Activated CD8-positive, alpha-beta memory T cell treated with anti-CD3 and anti-CD28 coated beads, Interleukin-2, amount 50 U/mL, for 4 hours (primary cell): ENCODE measurements at regions not wholly inside any gene's neighbourhood (a gene's known extent, or its start where the extent isn't known, plus 50 kb on each side); places are given as distances from the start of the nearest gene placed in this dataset.

ENCODE experiments used
- DNase-seq: peaks from one replicate; pipeline ENCODE4 v3.0.0-alpha.2; 2020

- DNase-seq: no peak
Observed at GRCh38 chr14:98278800-98279199, 993.2 kb downstream of the BCL11B start.

GRCh38 chr14:98280436-98280835, 991.6 kb downstream of the BCL11B start:
- no peak for DNase-seq

DNA sequence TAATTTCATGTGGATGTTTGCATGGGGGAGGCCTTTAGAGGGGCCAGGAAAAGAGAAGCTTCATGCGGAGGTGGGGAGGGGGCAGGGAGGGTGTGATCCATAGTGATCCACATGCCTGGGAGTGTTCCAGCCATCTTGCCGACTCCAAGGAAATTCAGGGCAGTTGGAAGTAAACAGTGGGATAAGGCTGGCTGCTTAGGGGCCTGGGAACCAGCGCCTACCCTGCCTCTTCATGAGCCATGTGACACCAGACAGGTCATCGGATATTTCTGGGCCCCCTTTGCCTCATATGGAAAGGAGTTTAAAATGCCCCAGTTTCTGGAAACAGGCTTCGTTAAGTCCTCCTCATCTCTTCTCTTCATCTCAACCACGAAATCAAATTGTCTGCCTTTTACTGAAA, 983.2 kb downstream of the BCL11B start:
- DNase-seq: no peak

DNA sequence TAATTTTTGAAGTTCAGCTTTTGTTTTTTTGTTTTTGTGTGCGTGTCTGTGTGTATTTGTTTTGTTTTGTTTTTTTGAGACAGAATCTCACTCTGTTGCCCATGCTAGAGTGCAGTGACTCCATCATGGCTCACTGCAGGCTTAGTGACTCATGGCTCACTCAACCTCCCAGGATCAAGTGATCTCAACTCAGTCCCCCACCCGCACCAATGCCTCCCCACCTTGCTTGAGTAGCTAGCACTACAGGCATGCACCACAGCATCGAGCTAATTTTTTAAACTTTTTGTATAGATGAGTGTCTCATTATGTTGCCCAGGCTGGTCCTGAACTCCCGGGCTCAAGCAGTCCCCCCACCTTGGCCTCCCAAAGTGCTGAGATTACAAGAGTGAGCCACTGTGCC, 981.4 kb downstream of the BCL11B start:
- DNase-seq: peak; percentile 18

DNA sequence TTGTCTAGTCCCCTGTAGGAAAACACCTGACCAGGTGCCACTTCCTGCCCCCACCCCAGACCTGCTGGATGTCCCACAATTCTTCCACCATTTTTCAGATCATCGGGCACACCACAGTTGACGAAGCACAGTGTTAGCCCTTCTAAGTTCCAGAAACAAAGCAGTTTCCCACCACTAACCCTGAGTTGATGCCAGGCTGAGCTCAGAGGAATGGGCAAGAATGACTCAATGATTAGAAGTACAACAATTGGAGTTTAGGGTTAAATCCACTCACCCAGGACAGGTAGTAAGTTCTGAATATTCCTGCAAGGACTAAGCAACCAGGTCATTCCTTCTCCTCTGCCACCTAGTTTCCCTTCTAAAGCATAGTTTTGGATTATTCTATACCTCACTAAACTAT, 979.8 kb downstream of the BCL11B start:
- DNase-seq: no peak

DNA sequence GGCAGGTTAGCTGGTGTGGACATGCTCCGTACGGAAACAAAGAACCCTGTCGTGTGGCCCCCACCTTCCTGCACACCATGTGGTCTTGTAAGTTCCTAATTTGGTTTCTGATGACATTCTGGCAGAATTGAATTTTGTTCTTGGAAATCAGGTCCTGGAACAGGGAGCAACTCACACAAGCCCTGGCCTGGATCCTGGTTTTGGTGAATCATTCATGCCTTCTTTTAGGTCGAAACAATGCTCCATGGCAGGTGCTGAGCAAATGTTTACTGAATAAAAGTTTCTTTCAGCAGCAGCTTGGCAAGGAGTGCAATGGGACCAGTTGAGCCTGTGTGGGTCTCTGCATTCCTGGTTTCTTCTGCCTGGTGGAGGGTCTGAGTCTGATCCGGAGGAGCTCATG, 978.4 kb downstream of the BCL11B start:
- DNase-seq: no peak

GRCh38 chr14:98296895-98297294, 975.1 kb downstream of the BCL11B start:
- DNase-seq: no peak

- no peak for DNase-seq
Observed at GRCh38 chr14:98297567-98297966, 974.4 kb downstream of the BCL11B start.

GRCh38 chr14:98298481-98299244, 973.3 kb downstream of the BCL11B start:
- DNase-seq: no peak

DNA sequence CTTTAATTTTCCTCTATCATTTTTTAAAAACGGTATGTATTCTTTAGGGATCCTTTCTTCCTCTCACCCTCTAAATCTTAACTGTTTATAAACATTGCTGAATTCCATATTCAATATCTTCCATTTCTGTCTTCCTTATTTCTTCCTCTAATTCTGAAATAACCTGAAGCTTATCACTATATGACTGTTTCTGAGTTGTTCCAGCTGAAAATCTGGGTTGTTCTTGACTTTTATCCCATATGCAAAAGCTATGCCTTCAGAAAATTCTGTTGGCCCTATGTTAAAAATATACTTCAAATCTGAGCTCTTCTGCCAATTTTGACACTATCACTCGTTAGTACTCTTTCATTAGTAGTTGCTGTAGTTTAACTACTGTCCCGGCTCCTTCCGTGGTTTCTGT, 970.3 kb downstream of the BCL11B start:
- no peak for DNase-seq

- no peak for DNase-seq
Observed at GRCh38 chr14:98304574-98304973, 967.4 kb downstream of the BCL11B start.

GRCh38 chr14:98309591-98309990, 962.4 kb downstream of the BCL11B start:
- DNase-seq: no peak

- no peak for DNase-seq
Observed at GRCh38 chr14:98312006-98312405, 960.0 kb downstream of the BCL11B start.

- DNase-seq: no peak
Observed at GRCh38 chr14:98321841-98322240, 950.2 kb downstream of the BCL11B start.

DNA sequence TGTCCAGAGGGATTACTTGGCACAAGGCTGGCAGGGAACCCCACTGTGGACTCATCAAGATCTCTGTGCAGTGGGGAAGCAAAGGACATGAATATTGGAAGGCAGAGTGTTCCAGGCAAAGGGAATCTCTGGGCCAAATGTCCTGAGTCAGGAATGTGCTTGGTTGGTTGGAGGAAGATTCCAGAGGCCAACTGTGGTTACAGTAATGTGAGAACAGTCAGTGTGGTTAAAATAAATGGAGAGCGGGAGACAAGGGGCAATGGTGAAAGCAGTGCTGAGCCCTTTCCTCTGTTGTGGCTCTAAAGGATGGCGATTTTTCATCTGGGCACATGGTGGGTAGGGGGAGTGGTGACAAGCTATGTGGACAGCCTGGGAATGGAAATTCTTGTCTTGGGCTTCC, 948.2 kb downstream of the BCL11B start:
- DNase-seq: no peak

- no peak for DNase-seq
Observed at GRCh38 chr14:98325761-98326160, 946.2 kb downstream of the BCL11B start.

- no peak for DNase-seq
Observed at GRCh38 chr14:98328496-98328895, 943.5 kb downstream of the BCL11B start.

GRCh38 chr14:98334186-98334585, 937.8 kb downstream of the BCL11B start:
- DNase-seq: no peak

- no peak for DNase-seq
Observed at GRCh38 chr14:98341211-98341610, 930.8 kb downstream of the BCL11B start.

DNA sequence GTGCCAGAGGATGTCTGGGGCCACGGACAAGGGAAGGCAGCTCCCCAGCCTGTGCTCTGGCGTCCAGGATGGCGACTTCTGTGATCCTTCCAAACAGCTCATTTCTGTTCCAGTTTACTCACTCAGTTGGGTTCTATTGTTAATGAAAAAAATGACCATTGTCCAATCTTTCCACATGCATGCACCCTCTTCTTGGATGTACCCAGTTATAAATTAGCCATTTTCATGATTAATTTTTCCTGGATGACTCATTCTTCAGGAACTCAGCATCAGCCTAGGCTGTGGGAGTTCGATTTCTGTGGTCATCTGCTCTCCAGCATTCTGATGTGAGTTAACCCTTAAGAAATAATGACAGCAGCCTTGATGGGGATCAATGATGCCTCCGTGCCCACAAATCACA, 926.8 kb downstream of the BCL11B start:
- no peak for DNase-seq

DNA sequence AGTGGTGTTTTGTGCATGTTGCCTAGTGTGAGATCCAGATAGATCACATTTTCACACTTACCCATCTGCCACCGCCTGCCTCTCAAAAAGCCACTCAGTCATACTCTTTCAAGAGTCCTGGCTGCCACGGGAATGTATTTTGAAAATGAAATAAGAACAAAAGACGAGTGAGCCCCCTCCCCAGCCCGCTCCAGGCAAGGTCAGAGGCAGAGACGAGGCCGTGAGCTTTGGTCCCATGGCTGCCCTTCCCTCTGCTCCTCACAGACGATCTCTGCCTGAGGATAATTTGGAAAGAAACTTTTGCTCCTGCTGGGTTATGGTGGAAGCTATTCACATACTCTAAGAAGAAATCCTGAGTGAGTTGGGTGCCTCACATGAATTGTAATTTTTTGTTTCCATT, 924.3 kb downstream of the BCL11B start:
- DNase-seq: no peak

DNA sequence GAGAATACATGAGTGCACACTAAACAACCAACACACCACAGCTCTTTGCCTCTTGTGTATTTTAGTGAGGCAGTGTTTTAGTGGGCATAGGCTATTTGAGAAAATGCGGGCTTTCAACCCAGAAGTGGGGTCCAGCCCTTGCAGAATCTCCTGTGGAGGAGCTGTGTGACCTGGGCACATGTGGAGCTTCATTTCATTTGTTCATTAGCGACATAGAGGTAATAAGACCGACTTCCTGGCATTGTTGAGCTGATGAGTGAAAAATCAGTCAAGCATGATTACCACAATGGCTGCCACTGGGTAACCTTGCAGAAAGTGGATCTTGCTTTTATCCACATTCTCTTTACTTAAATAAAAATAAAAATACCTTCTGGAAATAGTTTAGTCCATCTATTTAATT, 923.5 kb downstream of the BCL11B start:
- DNase-seq: no peak

GRCh38 chr14:98350213-98350612, 921.8 kb downstream of the BCL11B start:
- no peak for DNase-seq

GRCh38 chr14:98364961-98365360, 907.0 kb downstream of the BCL11B start:
- DNase-seq: no peak

GRCh38 chr14:98366429-98366828, 905.6 kb downstream of the BCL11B start:
- no peak for DNase-seq
